ENCODE measurements at regions not wholly inside any gene's neighbourhood (a gene's known extent, or its start where the extent isn't known, plus 50 kb on each side); places are given as distances from the start of the nearest gene placed in this dataset.

DNA sequence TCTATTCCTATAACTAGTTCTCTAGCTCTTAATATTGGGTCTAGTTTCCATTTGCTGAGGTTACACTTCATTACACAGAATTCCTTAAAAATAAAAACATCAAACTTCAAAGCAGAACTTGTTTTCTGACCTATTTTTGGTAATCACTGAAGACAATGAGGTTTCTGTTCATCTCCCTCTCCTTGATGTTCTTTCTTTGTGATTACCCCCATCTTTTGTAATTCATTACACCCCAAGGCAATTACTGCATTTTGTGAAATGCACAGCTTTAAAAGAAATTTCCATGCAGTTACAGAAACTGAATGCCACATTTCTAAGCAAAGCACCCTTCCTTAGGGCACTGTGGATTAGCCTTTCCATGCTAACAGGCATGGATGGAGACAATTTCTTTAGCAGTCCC is 363.2 kb upstream of the RND3 start:
- ATAC-seq (no peak), DNase-seq (no peak)
- H3K4me1 ChIP-seq (ENCODE audit: low read depth): no peaks in the 10 kb centered on the region
- intact Hi-C loops (cut with DNase I, micrococcal nuclease): no loop called here
- no peaks in the 10 kb centered on the region for H3K36me3 ChIP-seq (ENCODE audit: low read depth)
- TF ChIP-seq, protein P1, sequence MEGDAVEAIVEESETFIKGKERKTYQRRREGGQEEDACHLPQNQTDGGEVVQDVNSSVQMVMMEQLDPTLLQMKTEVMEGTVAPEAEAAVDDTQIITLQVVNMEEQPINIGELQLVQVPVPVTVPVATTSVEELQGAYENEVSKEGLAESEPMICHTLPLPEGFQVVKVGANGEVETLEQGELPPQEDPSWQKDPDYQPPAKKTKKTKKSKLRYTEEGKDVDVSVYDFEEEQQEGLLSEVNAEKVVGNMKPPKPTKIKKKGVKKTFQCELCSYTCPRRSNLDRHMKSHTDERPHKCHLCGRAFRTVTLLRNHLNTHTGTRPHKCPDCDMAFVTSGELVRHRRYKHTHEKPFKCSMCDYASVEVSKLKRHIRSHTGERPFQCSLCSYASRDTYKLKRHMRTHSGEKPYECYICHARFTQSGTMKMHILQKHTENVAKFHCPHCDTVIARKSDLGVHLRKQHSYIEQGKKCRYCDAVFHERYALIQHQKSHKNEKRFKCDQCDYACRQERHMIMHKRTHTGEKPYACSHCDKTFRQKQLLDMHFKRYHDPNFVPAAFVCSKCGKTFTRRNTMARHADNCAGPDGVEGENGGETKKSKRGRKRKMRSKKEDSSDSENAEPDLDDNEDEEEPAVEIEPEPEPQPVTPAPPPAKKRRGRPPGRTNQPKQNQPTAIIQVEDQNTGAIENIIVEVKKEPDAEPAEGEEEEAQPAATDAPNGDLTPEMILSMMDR (IDR thresholded peaks at IDR 0.05): no peak
- no peaks in the 10 kb centered on the region for H3K9me3 ChIP-seq
- H3K4me3 ChIP-seq: no peak overlapping the region

DNA sequence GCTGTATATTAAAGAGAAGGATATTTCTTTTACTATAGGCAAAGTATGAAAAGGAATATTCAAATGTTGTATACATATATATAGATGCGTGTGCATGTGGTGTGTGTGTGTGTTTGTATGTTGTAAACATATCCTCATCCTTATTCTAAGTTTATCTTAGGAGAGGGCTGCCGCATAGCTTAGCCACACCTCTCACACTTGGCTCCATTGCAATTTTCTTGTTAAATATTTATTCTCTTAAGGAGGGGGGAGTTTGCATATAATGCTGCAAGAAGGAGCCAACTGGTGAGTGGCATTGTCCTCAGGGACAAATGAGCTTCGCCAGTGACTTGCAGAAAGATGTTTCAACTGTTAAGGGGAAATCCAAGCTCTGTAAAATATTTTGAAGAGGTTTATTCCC is 360.1 kb upstream of the RND3 start:
- no peaks in the 10 kb centered on the region for H3K4me1 ChIP-seq (ENCODE audit: low read depth)
- intact Hi-C loops (cut with DNase I, micrococcal nuclease): no loop called here
- H3K9me3 ChIP-seq: no peaks in the 10 kb centered on the region
- H3K4me3 ChIP-seq: no peak overlapping the region
- no peaks in the 10 kb centered on the region for H3K36me3 ChIP-seq (ENCODE audit: low read depth)
- DNase-seq (no peak), ATAC-seq (no peak)
- TF ChIP-seq, protein P1 (IDR thresholded peaks at IDR 0.05): no peak

GRCh38 chr2:150846691-150847090 is 359.2 kb upstream of the RND3 start:
- no peaks in the 10 kb centered on the region for H3K36me3 ChIP-seq (ENCODE audit: low read depth)
- H3K4me1 ChIP-seq (ENCODE audit: low read depth): no peaks in the 10 kb centered on the region
- no peak for DNase-seq
- no peaks in the 10 kb centered on the region for H3K9me3 ChIP-seq
- TF ChIP-seq, protein P1 (IDR thresholded peaks at IDR 0.05): no peak
- intact Hi-C loops (cut with DNase I, micrococcal nuclease): no loop called here
- no peak overlapping the region for H3K4me3 ChIP-seq
- no peak for ATAC-seq

DNA sequence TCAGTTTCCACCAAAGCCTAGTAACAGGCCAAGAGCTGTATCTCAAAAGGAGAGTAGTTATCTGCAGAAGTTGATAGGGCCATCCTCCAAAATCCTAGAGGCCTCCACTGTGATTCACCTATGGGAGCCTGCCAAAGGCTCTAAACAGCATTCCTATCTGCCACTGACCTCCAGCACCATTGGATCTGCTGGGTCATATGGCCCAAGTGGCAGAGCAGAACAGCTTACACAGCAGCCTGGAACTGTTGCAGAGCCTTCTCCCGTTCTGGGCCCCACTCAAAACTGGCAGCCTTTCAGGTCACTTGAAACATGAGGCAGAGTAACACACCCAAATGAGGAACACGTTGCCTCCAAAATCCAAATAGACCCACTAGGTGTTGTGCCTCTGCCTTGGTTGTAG is 345.2 kb upstream of the RND3 start:
- Histone ChIP-seq H3K36me3 (ENCODE audit: low read depth) (no peaks in the 10 kb centered on the region), H3K4me3 (no peak overlapping the region), H3K9me3 (no peaks in the 10 kb centered on the region), H3K4me1 (ENCODE audit: low read depth) (no peaks in the 10 kb centered on the region)
- TF ChIP-seq, protein P1 (IDR thresholded peaks at IDR 0.05): no peak
- intact Hi-C loops (cut with DNase I, micrococcal nuclease): no loop called here
- ATAC-seq: no peak
- no peak for DNase-seq

GRCh38 chr2:150824118-150824517 is 336.7 kb upstream of the RND3 start:
- intact Hi-C loops (cut with DNase I, micrococcal nuclease): no loop called here
- H3K36me3 ChIP-seq (ENCODE audit: low read depth): no peaks in the 10 kb centered on the region
- no peaks in the 10 kb centered on the region for H3K9me3 ChIP-seq
- DNase-seq (no peak), ATAC-seq (no peak)
- no peaks in the 10 kb centered on the region for H3K4me1 ChIP-seq (ENCODE audit: low read depth)
- TF ChIP-seq, protein P1 (IDR thresholded peaks at IDR 0.05): no peak
- no peak overlapping the region for H3K4me3 ChIP-seq

DNA sequence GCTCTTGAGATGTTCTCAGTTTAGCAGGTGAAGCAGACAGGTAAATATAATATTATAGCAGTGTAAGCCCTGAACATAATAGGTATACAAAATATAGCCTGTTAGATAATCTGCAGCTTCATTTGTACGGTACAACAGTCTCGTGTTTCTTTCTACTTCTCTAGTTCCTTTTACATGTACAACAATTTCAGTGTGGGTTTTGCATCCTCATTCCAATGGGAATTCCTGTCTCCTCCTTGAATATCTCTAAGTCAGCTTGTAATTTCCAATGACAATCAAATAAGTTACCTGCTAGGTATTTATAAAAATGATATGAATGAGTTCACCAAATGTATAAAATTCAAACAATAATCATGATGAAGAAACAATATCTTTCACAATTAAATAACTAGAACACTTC is 330.0 kb upstream of the RND3 start:
- Histone ChIP-seq H3K36me3 (ENCODE audit: low read depth) (no peaks in the 10 kb centered on the region), H3K4me3 (no peak overlapping the region), H3K4me1 (ENCODE audit: low read depth) (no peaks in the 10 kb centered on the region), H3K9me3 (no peaks in the 10 kb centered on the region)
- no peak for ATAC-seq
- intact Hi-C loops (cut with DNase I, micrococcal nuclease): no loop called here
- DNase-seq: no peak
- TF ChIP-seq, protein P1 (IDR thresholded peaks at IDR 0.05): no peak

Data from mucosa of descending colon (tissue), 3 donors.